ENCODE measurements at regions not wholly inside any gene's neighbourhood (a gene's known extent, or its start where the extent isn't known, plus 50 kb on each side); places are given as distances from the start of the nearest gene placed in this dataset.

- DNase-seq (ENCODE audit: low read depth, low spot score) = no peak
- H3K36me3 ChIP-seq (ENCODE audit: control insufficient read depth, insufficient read depth, low read length) = no peaks in the 10 kb centered on the region
- no peaks in the 10 kb centered on the region for H3K9me3 ChIP-seq (ENCODE audit: control insufficient read depth, insufficient read depth, low read length)
- H3K4me1 ChIP-seq (ENCODE audit: control insufficient read depth, insufficient read depth, low read length) = peaks cover 1% of the 10 kb centered on the region; the same call in 1 of the 2 replicates
- no peak overlapping the region for H3K4me3 ChIP-seq (ENCODE audit: low read length)
- no CpG with 5 or more reads among the region's 5 CpGs for whole genome bisulfite sequencing (ENCODE audit: insufficient coverage, insufficient read length)
- no peak overlapping the region for H3K27ac ChIP-seq (ENCODE audit: low read length)
- H3K27me3 ChIP-seq (ENCODE audit: control insufficient read depth, insufficient read depth, low read length) = no peaks in the 10 kb centered on the region
These were observed 1093.9 kb upstream of the CDH6 start for GRCh38 chr5:30099634-30100033.

- Histone ChIP-seq H3K27ac (ENCODE audit: low read length) (no peak overlapping the region), H3K4me3 (ENCODE audit: low read length) (no peak overlapping the region), H3K36me3 (ENCODE audit: control insufficient read depth, insufficient read depth, low read length) (no peaks in the 10 kb centered on the region), H3K27me3 (ENCODE audit: control insufficient read depth, insufficient read depth, low read length) (no peaks in the 10 kb centered on the region), H3K9me3 (ENCODE audit: control insufficient read depth, insufficient read depth, low read length) (no peaks in the 10 kb centered on the region), H3K4me1 (ENCODE audit: control insufficient read depth, insufficient read depth, low read length) (peaks cover 1% of the 10 kb centered on the region; the same call in 1 of the 2 replicates)
- WGBS (ENCODE audit: insufficient coverage, insufficient read length) = no CpG with 5 or more reads among the region's 3 CpGs
- no peak for DNase-seq (ENCODE audit: low read depth, low spot score)
These were observed 1094.5 kb upstream of the CDH6 start for GRCh38 chr5:30098940-30099339.

- no peaks in the 10 kb centered on the region for H3K36me3 ChIP-seq (ENCODE audit: control insufficient read depth, insufficient read depth, low read length)
- no peaks in the 10 kb centered on the region for H3K27me3 ChIP-seq (ENCODE audit: control insufficient read depth, insufficient read depth, low read length)
- H3K4me1 ChIP-seq (ENCODE audit: control insufficient read depth, insufficient read depth, low read length) = no peaks in the 10 kb centered on the region
- H3K27ac ChIP-seq (ENCODE audit: low read length) = no peak overlapping the region
- H3K4me3 ChIP-seq (ENCODE audit: low read length) = no peak overlapping the region
- WGBS (ENCODE audit: insufficient coverage, insufficient read length) = no CpG with 5 or more reads among the region's 1 CpG
- H3K9me3 ChIP-seq (ENCODE audit: control insufficient read depth, insufficient read depth, low read length) = no peaks in the 10 kb centered on the region
- DNase-seq (ENCODE audit: low read depth, low spot score) = no peak
These were observed 1100.9 kb upstream of the CDH6 start for GRCh38 chr5:30092548-30092947.

- no peak overlapping the region for H3K4me3 ChIP-seq (ENCODE audit: low read length)
- H3K36me3 ChIP-seq (ENCODE audit: control insufficient read depth, insufficient read depth, low read length) = no peaks in the 10 kb centered on the region
- no peak for DNase-seq (ENCODE audit: low read depth, low spot score)
- no peaks in the 10 kb centered on the region for H3K9me3 ChIP-seq (ENCODE audit: control insufficient read depth, insufficient read depth, low read length)
- no peaks in the 10 kb centered on the region for H3K4me1 ChIP-seq (ENCODE audit: control insufficient read depth, insufficient read depth, low read length)
- WGBS (ENCODE audit: insufficient coverage, insufficient read length) = no CpG with 5 or more reads among the region's 18 CpGs
- H3K27me3 ChIP-seq (ENCODE audit: control insufficient read depth, insufficient read depth, low read length) = no peaks in the 10 kb centered on the region
- no peak overlapping the region for H3K27ac ChIP-seq (ENCODE audit: low read length)
These were observed 1123.8 kb upstream of the CDH6 start for GRCh38 chr5:30069441-30070263.

- Histone ChIP-seq H3K27me3 (ENCODE audit: control insufficient read depth, insufficient read depth, low read length) (no peaks in the 10 kb centered on the region), H3K4me3 (ENCODE audit: low read length) (no peak overlapping the region), H3K36me3 (ENCODE audit: control insufficient read depth, insufficient read depth, low read length) (no peaks in the 10 kb centered on the region), H3K9me3 (ENCODE audit: control insufficient read depth, insufficient read depth, low read length) (no peaks in the 10 kb centered on the region), H3K4me1 (ENCODE audit: control insufficient read depth, insufficient read depth, low read length) (no peaks in the 10 kb centered on the region), H3K27ac (ENCODE audit: low read length) (no peak overlapping the region)
- DNase-seq (ENCODE audit: low read depth, low spot score) = no peak
These were observed 1130.0 kb upstream of the CDH6 start for GRCh38 chr5:30063503-30063902.

- no peak for DNase-seq (ENCODE audit: low read depth, low spot score)
- Histone ChIP-seq H3K27ac (ENCODE audit: low read length) (no peak overlapping the region), H3K27me3 (ENCODE audit: control insufficient read depth, insufficient read depth, low read length) (no peaks in the 10 kb centered on the region), H3K9me3 (ENCODE audit: control insufficient read depth, insufficient read depth, low read length) (no peaks in the 10 kb centered on the region), H3K4me3 (ENCODE audit: low read length) (no peak overlapping the region), H3K4me1 (ENCODE audit: control insufficient read depth, insufficient read depth, low read length) (no peaks in the 10 kb centered on the region), H3K36me3 (ENCODE audit: control insufficient read depth, insufficient read depth, low read length) (no peaks in the 10 kb centered on the region)
- no CpG with 5 or more reads among the region's 2 CpGs for WGBS (ENCODE audit: insufficient coverage, insufficient read length)
These were observed 1141.5 kb upstream of the CDH6 start for GRCh38 chr5:30051976-30052375.

- Histone ChIP-seq H3K4me1 (ENCODE audit: control insufficient read depth, insufficient read depth, low read length) (no peaks in the 10 kb centered on the region), H3K27me3 (ENCODE audit: control insufficient read depth, insufficient read depth, low read length) (no peaks in the 10 kb centered on the region), H3K9me3 (ENCODE audit: control insufficient read depth, insufficient read depth, low read length) (no peaks in the 10 kb centered on the region), H3K27ac (ENCODE audit: low read length) (no peak overlapping the region), H3K4me3 (ENCODE audit: low read length) (no peak overlapping the region), H3K36me3 (ENCODE audit: control insufficient read depth, insufficient read depth, low read length) (no peaks in the 10 kb centered on the region)
- WGBS (ENCODE audit: insufficient coverage, insufficient read length) = no CpG with 5 or more reads among the region's 8 CpGs
- no peak for DNase-seq (ENCODE audit: low read depth, low spot score)
These were observed 1143.2 kb upstream of the CDH6 start for GRCh38 chr5:30050056-30050815.

GRCh38 chr5:30042677-30043076, 1150.8 kb upstream of the CDH6 start:
- Histone ChIP-seq H3K4me1 (ENCODE audit: control insufficient read depth, insufficient read depth, low read length) (no peaks in the 10 kb centered on the region), H3K27ac (ENCODE audit: low read length) (no peak overlapping the region), H3K27me3 (ENCODE audit: control insufficient read depth, insufficient read depth, low read length) (no peaks in the 10 kb centered on the region), H3K9me3 (ENCODE audit: control insufficient read depth, insufficient read depth, low read length) (no peaks in the 10 kb centered on the region), H3K4me3 (ENCODE audit: low read length) (no peak overlapping the region), H3K36me3 (ENCODE audit: control insufficient read depth, insufficient read depth, low read length) (no peaks in the 10 kb centered on the region)
- no peak for DNase-seq (ENCODE audit: low read depth, low spot score)
- WGBS (ENCODE audit: insufficient coverage, insufficient read length) = no CpG with 5 or more reads among the region's 10 CpGs

- DNase-seq (ENCODE audit: low read depth, low spot score) = no peak
- no peaks in the 10 kb centered on the region for H3K9me3 ChIP-seq (ENCODE audit: control insufficient read depth, insufficient read depth, low read length)
- no peak overlapping the region for H3K27ac ChIP-seq (ENCODE audit: low read length)
- H3K4me3 ChIP-seq (ENCODE audit: low read length) = no peak overlapping the region
- no CpG with 5 or more reads among the region's 7 CpGs for WGBS (ENCODE audit: insufficient coverage, insufficient read length)
- H3K27me3 ChIP-seq (ENCODE audit: control insufficient read depth, insufficient read depth, low read length) = no peaks in the 10 kb centered on the region
- H3K4me1 ChIP-seq (ENCODE audit: control insufficient read depth, insufficient read depth, low read length) = no peaks in the 10 kb centered on the region
- no peaks in the 10 kb centered on the region for H3K36me3 ChIP-seq (ENCODE audit: control insufficient read depth, insufficient read depth, low read length)
These were observed 1151.6 kb upstream of the CDH6 start for GRCh38 chr5:30041831-30042385.

- Histone ChIP-seq H3K9me3 (ENCODE audit: control insufficient read depth, insufficient read depth, low read length) (no peaks in the 10 kb centered on the region), H3K27ac (ENCODE audit: low read length) (no peak overlapping the region), H3K4me3 (ENCODE audit: low read length) (no peak overlapping the region), H3K27me3 (ENCODE audit: control insufficient read depth, insufficient read depth, low read length) (no peaks in the 10 kb centered on the region), H3K36me3 (ENCODE audit: control insufficient read depth, insufficient read depth, low read length) (no peaks in the 10 kb centered on the region), H3K4me1 (ENCODE audit: control insufficient read depth, insufficient read depth, low read length) (no peaks in the 10 kb centered on the region)
- WGBS (ENCODE audit: insufficient coverage, insufficient read length) = no CpG with 5 or more reads among the region's 3 CpGs
- no peak for DNase-seq (ENCODE audit: low read depth, low spot score)
These were observed 1152.2 kb upstream of the CDH6 start for GRCh38 chr5:30041291-30041690.

Measured in iPS DF 6.9 (cell line).